ENCODE measurements at regions not wholly inside any gene's neighbourhood (a gene's known extent, or its start where the extent isn't known, plus 50 kb on each side); places are given as distances from the start of the nearest gene placed in this dataset.

DNA sequence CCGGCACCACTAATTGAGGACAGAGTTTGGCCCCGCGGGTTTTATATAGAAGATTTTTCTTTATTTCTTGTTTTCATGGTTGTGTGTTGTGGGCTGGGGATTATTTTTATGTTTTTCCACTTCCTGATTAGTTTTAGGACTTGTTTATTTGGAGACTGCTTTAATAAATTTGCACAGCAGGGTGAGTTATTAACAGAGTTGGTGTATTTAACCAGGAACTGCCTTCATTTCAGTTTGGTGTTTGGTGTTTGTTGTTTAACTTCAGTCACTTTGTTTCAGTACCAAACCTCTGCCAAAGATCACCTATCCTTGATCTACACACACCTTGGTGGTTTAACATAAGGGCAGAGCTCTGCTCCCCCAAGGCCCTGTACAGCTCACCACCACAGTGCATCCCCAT lies 103.5 kb upstream of the LMO4 start:
- peaks cover 3% of the 10 kb centered on the region; the same call in 1 of the 2 replicates for H3K4me1 ChIP-seq (ENCODE audit: insufficient read depth, low read length)
- H3K23ac ChIP-seq (ENCODE audit: insufficient read length, low read depth, low read length), result no peak overlapping the region
- no peak overlapping the region for H3K9ac ChIP-seq (ENCODE audit: extremely low read depth, insufficient read length, low read length)
- H3K27ac Mint-ChIP-seq, result no peak overlapping the region
- H3K9me3 ChIP-seq (ENCODE audit: control insufficient read depth, low read depth, low read length), result no peaks in the 10 kb centered on the region
- H2BK12ac ChIP-seq (ENCODE audit: insufficient read length, low read depth, low read length), result no peak overlapping the region
- no peak overlapping the region for H3K56ac ChIP-seq (ENCODE audit: insufficient read length, low read depth, low read length)
- no peaks in the 10 kb centered on the region for H3K23me2 ChIP-seq (ENCODE audit: insufficient read length, low read depth, low read length, poor library complexity, severe bottlenecking)
- no peak overlapping the region for H2BK120ac ChIP-seq (ENCODE audit: low read depth, low read length, poor library complexity, severe bottlenecking)
- H4K20me1 ChIP-seq (ENCODE audit: control insufficient read depth, insufficient read depth, insufficient read length), result no peaks in the 10 kb centered on the region
- no peak overlapping the region for H2AFZ ChIP-seq (ENCODE audit: low read length)
- no peaks in the 10 kb centered on the region for H3K79me2 ChIP-seq (ENCODE audit: insufficient read depth, low read length)
- no peak overlapping the region for H3K4ac ChIP-seq (ENCODE audit: low read depth, low read length)
- no peak for DNase-seq
- no peak overlapping the region for H3K4me2 ChIP-seq (ENCODE audit: insufficient read depth, insufficient read length, low read length)
- H3K9me3 Mint-ChIP-seq, result peaks cover 0 to 2% of the 10 kb centered on the region in 2 experiments; a peak in 2 of 5 replicates
- H2BK20ac ChIP-seq (ENCODE audit: low read depth, low read length, poor library complexity, severe bottlenecking), result no peak overlapping the region
- no peak overlapping the region for H4K91ac ChIP-seq (ENCODE audit: insufficient read length, low read depth, low read length)
- no peaks in the 10 kb centered on the region for H3K27me3 Mint-ChIP-seq (ENCODE audit: low read depth)
- no CpG with 5 or more reads among the region's 3 CpGs for WGBS (ENCODE audit: extremely low coverage, insufficient read length, low lambda C conversion rate)
- TF ChIP-seq CTCF (conservative IDR thresholded peaks at IDR 0.05), result no peak
- no peak overlapping the region for H4K5ac ChIP-seq (ENCODE audit: insufficient read length, low read depth, low read length)
- no peak overlapping the region for H3T11ph ChIP-seq (ENCODE audit: low read length)
- H2BK5ac ChIP-seq (ENCODE audit: insufficient read length, low read length), result no peak overlapping the region
- no peaks in the 10 kb centered on the region for H3K79me1 ChIP-seq (ENCODE audit: insufficient read depth, low read depth, low read length, poor library complexity, severe bottlenecking)
- H3K27me3 ChIP-seq (ENCODE audit: insufficient read depth, low read length), result no peaks in the 10 kb centered on the region
- H2BK15ac ChIP-seq (ENCODE audit: low read depth, low read length), result no peak overlapping the region
- peaks cover 11 to 14% of the 10 kb centered on the region in 2 experiments for H3K4me1 Mint-ChIP-seq
- no peak overlapping the region for H3K27ac ChIP-seq (ENCODE audit: insufficient read length, low read depth, low read length)
- no peak overlapping the region for H4K8ac ChIP-seq (replicated peaks; ENCODE audit: insufficient read length, low read depth, low read length)
- H3K18ac ChIP-seq (ENCODE audit: insufficient read length, low read depth, low read length), result no peak overlapping the region
- no peak overlapping the region for H3K4me3 Mint-ChIP-seq
- no peak overlapping the region for H2AK5ac ChIP-seq (ENCODE audit: insufficient read length, low read length)
- H3K36me3 Mint-ChIP-seq (ENCODE audit: insufficient read depth in 1 of 3, low read depth in 3 of 3), result 0 out of 7 replicates have a peak, but pooled peaks cover 0 to 5% (median 0%) of the 10 kb centered on the region in 3 experiments
- H3K14ac ChIP-seq (ENCODE audit: insufficient read depth, low read length), result no peak overlapping the region
